ENCODE measurements at regions not wholly inside any gene's neighbourhood (a gene's known extent, or its start where the extent isn't known, plus 50 kb on each side); places are given as distances from the start of the nearest gene placed in this dataset.
"Not testable (repeated sequence)": the region's sequence is repeated elsewhere in the genome, so short reads cannot be mapped to it uniquely, and the experiment has no call there.

DNA sequence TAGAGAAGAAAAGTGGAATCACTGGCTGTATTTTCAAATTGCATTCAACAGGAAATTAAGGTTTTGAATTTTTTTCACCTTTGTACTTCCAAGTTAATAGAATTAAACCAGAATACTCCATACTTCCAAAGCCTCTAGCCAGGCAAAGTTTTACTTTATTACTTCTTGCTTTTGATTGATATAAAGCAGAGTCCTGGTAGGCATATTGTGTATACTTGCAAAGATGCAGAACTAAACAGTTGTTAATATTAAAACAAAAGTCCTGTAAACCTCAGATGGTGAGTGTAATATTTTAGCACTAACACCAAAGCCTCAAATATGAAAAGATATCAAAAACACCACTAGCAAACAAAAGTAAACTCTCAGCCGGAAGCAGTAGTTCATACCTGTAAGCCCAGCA lies 107.2 kb upstream of the C2CD4B start:
- DNase-seq = no peak

GRCh38 chr15:62275831-62276230 lies 110.7 kb upstream of the C2CD4B start:
- DNase-seq = no peak

- DNase-seq = no peak
Measured at GRCh38 chr15:62277816-62278394, 112.8 kb upstream of the C2CD4B start.

GRCh38 chr15:62278534-62278933 lies 113.4 kb upstream of the C2CD4B start:
- no peak for DNase-seq

- DNase-seq = no peak
Measured at GRCh38 chr15:62279041-62279440, 114.0 kb upstream of the C2CD4B start.

GRCh38 chr15:62280625-62281024 lies 115.5 kb upstream of the C2CD4B start:
- DNase-seq = no peak

DNA sequence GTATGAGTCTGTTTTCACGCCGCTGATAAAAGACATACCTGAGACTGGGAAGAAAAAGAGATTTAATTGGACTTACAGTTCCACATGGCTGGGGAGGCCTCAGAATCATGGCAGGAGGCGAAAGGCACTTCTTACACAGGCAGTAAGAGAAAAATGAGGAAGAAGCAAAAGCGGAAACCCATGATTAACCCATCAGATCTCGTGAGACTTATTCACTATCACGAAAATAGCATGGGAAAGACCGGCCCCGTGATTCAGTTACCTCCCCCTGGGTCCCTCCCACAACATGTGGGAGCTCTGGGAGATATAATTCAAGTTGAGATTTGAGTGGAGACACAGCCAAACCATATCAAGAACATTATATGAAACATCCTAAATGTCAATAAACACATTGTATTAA lies 116.7 kb upstream of the C2CD4B start:
- not testable (repeated sequence) for DNase-seq

DNA sequence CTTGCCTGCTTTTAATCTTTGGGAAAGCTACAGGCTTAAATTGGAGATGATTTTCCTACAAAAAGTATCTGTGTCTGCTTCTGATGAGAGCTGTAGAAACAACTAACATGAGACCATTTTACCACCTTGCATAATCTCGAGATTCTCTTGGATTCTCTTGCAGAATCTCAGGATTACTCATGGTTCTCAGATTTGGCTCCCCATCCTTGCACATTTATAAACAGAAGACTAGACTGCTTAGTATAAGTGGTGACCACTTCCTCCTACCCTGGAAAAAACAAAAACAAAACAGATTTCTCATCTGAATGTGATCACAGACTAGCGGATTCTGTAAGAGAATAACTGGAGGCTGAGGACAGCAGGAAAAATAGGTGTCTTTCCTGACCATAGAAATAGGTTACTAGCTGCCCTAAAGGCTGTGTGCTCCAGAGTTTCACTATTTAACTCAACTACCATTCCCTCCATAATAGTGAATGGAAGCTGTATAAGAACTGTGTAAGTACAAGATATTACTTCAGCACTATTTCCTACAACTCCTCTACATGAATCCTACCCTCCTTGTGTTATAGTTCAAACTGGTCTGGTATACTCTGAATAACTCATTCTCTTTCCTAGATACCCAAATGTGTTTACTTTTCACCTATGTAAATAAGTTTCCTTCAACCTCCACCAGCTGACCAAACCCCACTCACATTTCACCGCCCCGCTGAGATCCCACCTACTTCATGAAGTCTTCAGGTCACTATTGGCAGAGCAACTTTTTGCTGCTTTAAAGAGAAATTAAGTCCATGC lies 122.2 kb upstream of the C2CD4B start:
- no peak for DNase-seq

GRCh38 chr15:62288361-62289017 lies 123.4 kb upstream of the C2CD4B start:
- no peak for DNase-seq

GRCh38 chr15:62291262-62291661 lies 126.2 kb upstream of the C2CD4B start:
- DNase-seq = no peak

DNA sequence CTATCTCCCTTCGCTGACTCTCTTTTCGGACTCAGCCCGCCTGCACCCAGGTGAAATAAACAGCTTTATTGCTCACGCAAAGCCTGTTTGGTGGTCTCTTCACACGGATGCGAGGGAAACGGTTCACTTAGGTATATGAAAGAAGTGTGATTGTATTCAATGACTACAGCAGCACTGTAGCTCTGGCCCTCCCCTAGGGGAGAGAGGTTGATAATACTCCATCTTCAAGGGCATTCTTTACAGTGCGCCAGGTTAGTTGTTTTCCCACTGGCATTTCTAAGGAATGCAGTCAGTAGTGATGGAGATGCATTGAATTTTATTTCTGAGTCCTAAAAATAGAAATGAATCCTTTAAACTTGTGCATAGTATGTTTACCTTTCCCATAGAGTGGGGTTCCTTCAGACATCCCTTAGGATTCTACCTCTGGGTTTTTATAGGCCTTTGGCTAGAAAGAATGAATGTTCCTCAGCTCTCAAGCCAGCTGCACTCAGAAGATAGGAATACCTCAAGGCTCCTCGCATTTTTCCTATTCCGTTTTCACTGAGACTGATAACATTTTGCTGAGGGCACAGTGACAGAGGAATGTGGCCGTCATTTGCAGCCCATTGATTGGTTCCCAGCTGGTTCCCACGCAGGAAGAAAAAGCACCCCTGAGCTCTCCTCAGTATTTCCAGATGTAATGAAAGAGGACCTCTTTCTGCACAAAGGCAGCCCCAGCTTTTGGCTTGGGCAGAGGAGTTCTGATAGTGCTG lies 131.8 kb upstream of the C2CD4B start:
- no peak for DNase-seq

- DNase-seq = no peak
Measured at GRCh38 chr15:62297522-62297921, 132.4 kb upstream of the C2CD4B start.

DNA sequence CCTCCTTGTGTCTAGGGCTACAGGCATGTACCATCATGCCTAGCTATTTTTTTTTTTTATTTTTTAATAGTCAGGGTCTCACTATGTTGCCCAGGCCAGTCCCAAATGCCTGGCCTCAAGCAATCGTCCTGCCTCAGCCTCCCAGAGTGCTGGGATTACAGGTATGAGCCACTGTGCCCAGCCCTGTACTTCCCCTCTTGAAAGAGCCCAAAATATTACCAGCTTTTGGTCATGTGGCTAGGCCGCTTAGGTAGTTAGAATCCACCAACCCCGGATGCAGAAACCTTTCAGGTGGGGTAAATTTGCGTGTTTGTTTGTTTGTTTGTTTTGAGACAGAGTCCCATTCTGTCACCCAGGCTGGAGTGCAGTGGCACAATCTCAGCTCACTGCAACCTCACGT lies 132.8 kb upstream of the C2CD4B start:
- DNase-seq = no peak

GRCh38 chr15:62298811-62299210 lies 133.7 kb upstream of the C2CD4B start:
- no peak for DNase-seq

- no peak for DNase-seq
Measured at GRCh38 chr15:62299541-62299940, 134.5 kb upstream of the C2CD4B start.

- no peak for DNase-seq
Measured at GRCh38 chr15:62301993-62302675, 137.0 kb upstream of the C2CD4B start.

- no peak for DNase-seq
Measured at GRCh38 chr15:62306851-62307504, 141.9 kb upstream of the C2CD4B start.

GRCh38 chr15:62307551-62307950 lies 142.5 kb upstream of the C2CD4B start:
- DNase-seq = no peak

DNA sequence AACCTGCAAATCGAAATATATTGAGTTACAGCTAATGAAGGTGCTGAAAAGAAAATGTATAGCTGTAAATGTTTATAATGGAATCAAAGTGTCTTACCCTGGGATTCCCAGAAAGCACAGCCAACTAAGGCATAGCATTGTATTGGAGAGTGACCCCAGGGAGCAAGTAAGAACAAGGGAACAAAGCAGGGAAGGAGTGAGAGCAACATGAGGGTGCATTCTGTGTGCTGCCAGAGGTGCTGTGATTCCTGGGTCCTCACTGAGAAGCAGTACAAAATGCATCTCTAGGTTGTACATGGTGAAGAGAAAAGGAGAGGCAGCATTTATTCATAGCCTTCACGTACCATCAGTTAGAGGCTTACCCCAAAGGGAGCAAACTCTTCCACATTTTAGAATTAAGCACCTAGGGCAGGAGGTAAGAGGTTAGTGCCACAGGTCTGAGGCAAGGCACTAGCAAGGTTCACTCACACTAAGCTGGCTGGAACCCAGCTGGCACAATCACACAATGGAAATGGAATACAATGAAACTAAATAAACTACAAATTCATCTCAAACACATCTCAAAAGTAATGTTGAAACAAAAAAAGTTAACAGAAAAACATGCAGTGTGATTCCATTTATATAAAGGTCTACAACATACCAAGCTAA lies 151.5 kb upstream of the C2CD4B start:
- no peak for DNase-seq

- DNase-seq = no peak
Measured at GRCh38 chr15:62320259-62320658, 155.2 kb upstream of the C2CD4B start.

DNA sequence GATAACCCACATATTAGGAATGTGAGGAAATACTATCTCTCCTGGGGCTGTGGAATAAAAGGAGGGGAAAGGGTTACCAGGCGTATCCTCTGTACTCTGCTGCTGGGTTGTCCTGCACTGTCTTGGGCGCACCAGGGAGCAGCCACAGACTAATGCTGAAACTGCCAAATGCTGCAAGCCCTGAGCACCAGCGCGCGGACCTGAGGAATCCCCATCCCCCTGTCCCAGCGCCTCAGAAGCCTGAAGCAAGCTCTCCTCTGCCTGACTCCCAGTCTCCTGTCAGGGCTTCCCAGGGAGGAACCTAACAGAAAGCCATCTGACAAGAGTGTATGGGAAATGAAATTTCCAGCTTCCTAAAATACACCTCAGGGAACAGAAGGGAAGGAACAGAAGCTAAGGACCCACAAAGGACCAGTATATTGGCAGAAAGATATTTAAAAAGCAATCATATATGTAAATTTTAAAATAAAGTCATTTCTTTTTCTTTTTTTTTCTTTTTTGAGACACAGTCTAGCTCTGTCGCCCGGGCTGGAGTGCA lies 158.3 kb upstream of the C2CD4B start:
- no peak for DNase-seq

DNA sequence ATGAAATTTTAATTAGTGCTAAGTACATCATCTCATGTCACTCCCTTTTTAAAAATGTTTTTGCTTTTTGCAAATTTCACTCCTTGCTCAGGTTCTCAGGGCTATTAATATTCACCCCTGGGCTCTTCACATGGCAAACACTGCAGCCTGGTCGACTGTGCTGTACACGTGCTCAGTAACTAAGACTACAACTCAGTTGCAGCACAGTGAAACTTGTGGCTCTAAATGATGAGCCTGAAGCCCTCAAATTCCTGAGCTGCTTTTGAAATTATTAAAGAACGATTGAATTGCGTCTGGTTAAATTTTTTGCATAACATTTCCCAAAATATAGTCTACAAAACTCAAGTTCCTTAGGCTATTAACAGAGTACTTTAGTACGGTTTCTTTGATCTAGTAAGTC lies 159.3 kb upstream of the C2CD4B start:
- no peak for DNase-seq

Measured in GDM1 (cell line).